ENCODE measurements at regions not wholly inside any gene's neighbourhood (a gene's known extent, or its start where the extent isn't known, plus 50 kb on each side); places are given as distances from the start of the nearest gene placed in this dataset.

- Mint-ChIP-seq H3K4me1 (ENCODE audit: low read depth) (no peaks in the 10 kb centered on the region), H3K27ac (no peak overlapping the region), H3K27me3 (no peaks in the 10 kb centered on the region), H3K9me3 (peaks cover 6% of the 10 kb centered on the region), H3K4me3 (no peak overlapping the region), H3K36me3 (ENCODE audit: low read depth) (no peaks in the 10 kb centered on the region)
- DNase-seq (no peak), ATAC-seq (ENCODE audit: poor library complexity) (no peak)
- intact Hi-C loops (cut with DNase I, micrococcal nuclease): no loop called here
- TF ChIP-seq CTCF (IDR thresholded peaks at IDR 0.05): no peak
- H3K4me3 ChIP-seq (ENCODE audit: low read length): no peak overlapping the region
- ChIA-PET POLR2A (no interaction called here), CTCF (no interaction called here)
- no peaks in the 10 kb centered on the region for H3K36me3 ChIP-seq (ENCODE audit: insufficient read depth, low read length)
- no peaks in the 10 kb centered on the region for H3K27me3 ChIP-seq (ENCODE audit: control insufficient read depth in 1 of 2, insufficient read depth in 2 of 2, low read length in 2 of 2)
- no peaks in the 10 kb centered on the region for H3K4me1 ChIP-seq (ENCODE audit: insufficient read depth, low read length)
- peaks cover 4 to 5% of the 10 kb centered on the region in 2 experiments for H3K9me3 ChIP-seq (ENCODE audit: control insufficient read depth in 1 of 2, insufficient read depth in 1 of 2, low read length in 2 of 2)
- no peak overlapping the region for H3K27ac ChIP-seq (ENCODE audit: low read depth in 1 of 2, low read length in 2 of 2)
Observed at GRCh38 chr1:189681252-189681919, 796.3 kb downstream of the BRINP3 start.

- no peak overlapping the region for H3K27ac Mint-ChIP-seq
- intact Hi-C loops (cut with DNase I, micrococcal nuclease): no loop called here
- DNase-seq (no peak), ATAC-seq (ENCODE audit: poor library complexity) (no peak)
- H3K4me1 ChIP-seq (ENCODE audit: insufficient read depth, low read length): no peaks in the 10 kb centered on the region
- H3K4me3 Mint-ChIP-seq: no peak overlapping the region
- no peaks in the 10 kb centered on the region for H3K36me3 Mint-ChIP-seq (ENCODE audit: low read depth)
- ChIA-PET POLR2A (no interaction called here), CTCF (no interaction called here)
- TF ChIP-seq CTCF (IDR thresholded peaks at IDR 0.05): no peak
- no peaks in the 10 kb centered on the region for H3K4me1 Mint-ChIP-seq (ENCODE audit: low read depth)
- no peak overlapping the region for H3K4me3 ChIP-seq (ENCODE audit: low read length)
- H3K36me3 ChIP-seq (ENCODE audit: insufficient read depth, low read length): no peaks in the 10 kb centered on the region
- H3K9me3 ChIP-seq (ENCODE audit: control insufficient read depth in 1 of 2, insufficient read depth in 1 of 2, low read length in 2 of 2): peaks cover 4 to 5% of the 10 kb centered on the region in 2 experiments
- no peak overlapping the region for H3K27ac ChIP-seq (ENCODE audit: low read depth in 1 of 2, low read length in 2 of 2)
- H3K27me3 ChIP-seq (ENCODE audit: control insufficient read depth in 1 of 2, insufficient read depth in 2 of 2, low read length in 2 of 2): no peaks in the 10 kb centered on the region
- H3K27me3 Mint-ChIP-seq: no peaks in the 10 kb centered on the region
- H3K9me3 Mint-ChIP-seq: peaks cover 4% of the 10 kb centered on the region
Observed at GRCh38 chr1:189682591-189682990, 795.1 kb downstream of the BRINP3 start.

GRCh38 chr1:189686288-189686687 lies 791.4 kb downstream of the BRINP3 start:
- Histone ChIP-seq H3K27ac (ENCODE audit: low read depth in 1 of 2, low read length in 2 of 2) (no peak overlapping the region), H3K4me3 (ENCODE audit: low read length) (no peak overlapping the region), H3K4me1 (ENCODE audit: insufficient read depth, low read length) (no peaks in the 10 kb centered on the region), H3K27me3 (ENCODE audit: control insufficient read depth in 1 of 2, insufficient read depth in 2 of 2, low read length in 2 of 2) (no peaks in the 10 kb centered on the region), H3K9me3 (ENCODE audit: control insufficient read depth in 1 of 2, insufficient read depth in 1 of 2, low read length in 2 of 2) (no peaks in the 10 kb centered on the region), H3K36me3 (ENCODE audit: insufficient read depth, low read length) (no peaks in the 10 kb centered on the region)
- ATAC-seq (ENCODE audit: poor library complexity) (no peak), DNase-seq (no peak)
- H3K4me1 Mint-ChIP-seq (ENCODE audit: low read depth): no peaks in the 10 kb centered on the region
- H3K27me3 Mint-ChIP-seq: no peaks in the 10 kb centered on the region
- no peak overlapping the region for H3K27ac Mint-ChIP-seq
- intact Hi-C loops (cut with DNase I, micrococcal nuclease): no loop called here
- peaks cover 3% of the 10 kb centered on the region for H3K9me3 Mint-ChIP-seq
- POLR2A ChIA-PET: no interaction called here
- H3K36me3 Mint-ChIP-seq (ENCODE audit: low read depth): no peaks in the 10 kb centered on the region
- CTCF ChIA-PET: no interaction called here
- H3K4me3 Mint-ChIP-seq: no peak overlapping the region
- no peak for TF ChIP-seq CTCF (IDR thresholded peaks at IDR 0.05)
